Prostate gland (tissue), 2 donors: ENCODE measurements at regions not wholly inside any gene's neighbourhood (a gene's known extent, or its start where the extent isn't known, plus 50 kb on each side); places are given as distances from the start of the nearest gene placed in this dataset.

Experiments used
- CTCF ChIP-seq, 4 experiments: fragments of 200-600 bp in 2 of 4; fragments of 450-650 bp in 2 of 4; sonication (generic) in 2 of 4; IDR thresholded peaks; 1 replicate in 3 of 4; 2 replicates in 1 of 4; pipeline ENCODE4 v1.5.1; 2016 to 2019; ENCODE audit warnings: antibody characterized with exemption in 4 of 4, mild to moderate bottlenecking in 2 of 4, moderate library complexity in 2 of 4
- POLR2AphosphoS5 ChIP-seq: sonication (generic); formaldehyde crosslinking; IDR thresholded peaks from one replicate; pipeline ENCODE4 v1.6.1; 2017; ENCODE audit warnings: antibody characterized with exemption

- TF ChIP-seq CTCF (IDR thresholded peaks at IDR 0.05) (no peak), POLR2AphosphoS5 (no peak)
Measured at GRCh38 chr22:44583061-44583760, 85.2 kb upstream of the RTL6 start.
